Gastrocnemius medialis (tissue), 4 donors: ENCODE measurements at regions not wholly inside any gene's neighbourhood (a gene's known extent, or its start where the extent isn't known, plus 50 kb on each side); places are given as distances from the start of the nearest gene placed in this dataset.

Source experiments
- CTCF ChIP-seq, 5 experiments: fragments of 450-650 bp in 3 of 5; fragments of 200-600 bp in 2 of 5; sonication (generic) in 2 of 5; IDR thresholded peaks in 4 of 5; conservative IDR thresholded peaks in 1 of 5; 1 replicate in 4 of 5; 2 replicates in 1 of 5; pipeline ENCODE4 v1.5.1; 2016 to 2019; ENCODE audit warnings: antibody characterized with exemption in 5 of 5, mild to moderate bottlenecking in 3 of 5, moderate library complexity in 3 of 5
- POLR2A ChIP-seq, 2 donors: fragments of 450-650 bp; IDR thresholded peaks; one replicate each; pipeline ENCODE4 v1.6.1; 2017; ENCODE audit warnings: antibody characterized with exemption in 2 of 2, mild to moderate bottlenecking in 2 of 2, moderate library complexity in 2 of 2

GRCh38 chr2:160955578-160955977 lies 204.7 kb upstream of the TANK start:
- TF ChIP-seq CTCF (IDR thresholded peaks at IDR 0.05 in 4 of 5, conservative IDR thresholded peaks at IDR 0.05 in 1 of 5) (no peak), POLR2A (IDR thresholded peaks at IDR 0.05) (no peak)
